ENCODE measurements at regions not wholly inside any gene's neighbourhood (a gene's known extent, or its start where the extent isn't known, plus 50 kb on each side); places are given as distances from the start of the nearest gene placed in this dataset.

DNA sequence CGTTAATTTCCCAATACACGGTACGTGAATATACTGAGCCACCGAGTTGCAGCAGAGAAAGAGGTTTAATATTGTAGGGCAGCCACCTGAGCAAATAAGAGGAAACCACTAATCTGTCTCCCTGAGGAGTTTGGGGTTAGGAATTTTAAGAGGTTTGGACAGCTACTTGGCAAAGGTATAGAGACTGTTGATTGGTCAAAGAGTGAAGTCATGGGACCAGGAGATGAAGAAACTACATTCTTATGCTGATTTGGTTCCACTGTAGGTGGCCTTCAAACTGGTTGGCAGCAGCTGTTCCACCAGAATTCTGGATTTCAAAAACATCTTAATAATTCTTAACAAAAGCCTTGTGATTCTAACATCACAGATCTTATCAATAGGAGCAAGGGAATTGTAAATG is 485.4 kb upstream of the PRMT6 start:
- POLR2A ChIA-PET = interaction anchor here (0.6 to 1.7 kb wide), 3 partner anchors 10 to 1005 kb away, joined by 3 to 5 read pairs (median 4); no protein-coding TSS in a partner anchor
- no peak overlapping the region for H2AFZ ChIP-seq (ENCODE audit: low read length)

DNA sequence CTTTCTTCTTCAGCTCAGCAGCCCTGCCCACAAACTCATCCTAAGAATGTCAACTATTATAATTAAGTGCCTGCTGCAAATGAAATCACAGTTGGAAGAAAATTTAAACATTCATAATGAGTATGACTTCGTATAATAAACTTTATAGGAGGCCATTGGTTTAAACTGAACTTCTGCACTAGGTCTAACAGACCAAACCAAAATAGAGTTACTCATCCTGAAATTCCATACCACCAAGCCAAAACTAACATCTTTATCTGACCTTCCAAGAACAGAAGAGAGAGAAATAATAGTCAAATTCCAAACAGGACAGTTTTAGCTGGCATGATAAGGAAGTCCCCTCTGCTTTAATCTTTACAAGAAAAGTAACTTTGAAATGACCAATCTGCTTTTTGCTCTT is 472.4 kb upstream of the PRMT6 start:
- ChIA-PET POLR2A (no interaction called here), CTCF (ENCODE audit: unreplicated experiment) (no interaction called here)
- intact Hi-C loops (cut with micrococcal nuclease; ENCODE audit: unreplicated experiment) = no loop called here
- Histone ChIP-seq H3K4me1 (ENCODE audit: insufficient read depth, low read length, poor library complexity, severe bottlenecking) (no peaks in the 10 kb centered on the region), H4K20me1 (ENCODE audit: insufficient read depth, low read length) (no peaks in the 10 kb centered on the region), H2AFZ (ENCODE audit: low read length) (no peak overlapping the region), H3K4me3 (ENCODE audit: low read depth, low read length, poor library complexity, severe bottlenecking) (no peak overlapping the region), H3K36me3 (ENCODE audit: insufficient read depth, low read length) (no peaks in the 10 kb centered on the region), H3K9me2 (ENCODE audit: insufficient read depth, low read length) (no peaks in the 10 kb centered on the region), H3K27ac (ENCODE audit: low read depth, low read length, poor library complexity, severe bottlenecking) (no peak overlapping the region), H3K79me2 (ENCODE audit: insufficient read depth, low read depth, low read length) (no peaks in the 10 kb centered on the region), H3K4me2 (ENCODE audit: low read length) (no peak overlapping the region), H3K9me3 (ENCODE audit: low read length) (no peaks in the 10 kb centered on the region)
- no peak for DNase-seq (ENCODE audit: low spot score)
- TF ChIP-seq, protein P1, sequence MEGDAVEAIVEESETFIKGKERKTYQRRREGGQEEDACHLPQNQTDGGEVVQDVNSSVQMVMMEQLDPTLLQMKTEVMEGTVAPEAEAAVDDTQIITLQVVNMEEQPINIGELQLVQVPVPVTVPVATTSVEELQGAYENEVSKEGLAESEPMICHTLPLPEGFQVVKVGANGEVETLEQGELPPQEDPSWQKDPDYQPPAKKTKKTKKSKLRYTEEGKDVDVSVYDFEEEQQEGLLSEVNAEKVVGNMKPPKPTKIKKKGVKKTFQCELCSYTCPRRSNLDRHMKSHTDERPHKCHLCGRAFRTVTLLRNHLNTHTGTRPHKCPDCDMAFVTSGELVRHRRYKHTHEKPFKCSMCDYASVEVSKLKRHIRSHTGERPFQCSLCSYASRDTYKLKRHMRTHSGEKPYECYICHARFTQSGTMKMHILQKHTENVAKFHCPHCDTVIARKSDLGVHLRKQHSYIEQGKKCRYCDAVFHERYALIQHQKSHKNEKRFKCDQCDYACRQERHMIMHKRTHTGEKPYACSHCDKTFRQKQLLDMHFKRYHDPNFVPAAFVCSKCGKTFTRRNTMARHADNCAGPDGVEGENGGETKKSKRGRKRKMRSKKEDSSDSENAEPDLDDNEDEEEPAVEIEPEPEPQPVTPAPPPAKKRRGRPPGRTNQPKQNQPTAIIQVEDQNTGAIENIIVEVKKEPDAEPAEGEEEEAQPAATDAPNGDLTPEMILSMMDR (conservative IDR thresholded peaks at IDR 0.05; ENCODE audit: low read length) = no peak
- TF ChIP-seq EZH2phosphoT487 (IDR thresholded peaks at IDR 0.05; ENCODE audit: borderline replicate concordance, low read depth, low read length) = no peak
- no TSS peak for BruUV-seq (replicated peaks)

More for the DNA sequence above, 485.4 kb upstream of the PRMT6 start:
- Histone ChIP-seq H3K9me3 (ENCODE audit: low read length) (no peaks in the 10 kb centered on the region), H3K4me3 (ENCODE audit: low read depth, low read length, poor library complexity, severe bottlenecking) (no peak overlapping the region), H3K79me2 (ENCODE audit: insufficient read depth, low read depth, low read length) (no peaks in the 10 kb centered on the region), H4K20me1 (ENCODE audit: insufficient read depth, low read length) (no peaks in the 10 kb centered on the region), H3K4me2 (ENCODE audit: low read length) (no peak overlapping the region), H3K4me1 (ENCODE audit: insufficient read depth, low read length, poor library complexity, severe bottlenecking) (no peaks in the 10 kb centered on the region), H3K36me3 (ENCODE audit: insufficient read depth, low read length) (no peaks in the 10 kb centered on the region), H3K27ac (ENCODE audit: low read depth, low read length, poor library complexity, severe bottlenecking) (no peak overlapping the region), H3K9me2 (ENCODE audit: insufficient read depth, low read length) (no peaks in the 10 kb centered on the region)
- no peak for DNase-seq (ENCODE audit: low spot score)
- TF ChIP-seq EZH2phosphoT487 (IDR thresholded peaks at IDR 0.05; ENCODE audit: borderline replicate concordance, low read depth, low read length) = no peak
- TF ChIP-seq, protein P1 (conservative IDR thresholded peaks at IDR 0.05; ENCODE audit: low read length) = no peak
- no TSS peak for BruUV-seq (replicated peaks)
- intact Hi-C loops (cut with micrococcal nuclease; ENCODE audit: unreplicated experiment) = no loop called here
- CTCF ChIA-PET (ENCODE audit: unreplicated experiment) = no interaction called here

DNA sequence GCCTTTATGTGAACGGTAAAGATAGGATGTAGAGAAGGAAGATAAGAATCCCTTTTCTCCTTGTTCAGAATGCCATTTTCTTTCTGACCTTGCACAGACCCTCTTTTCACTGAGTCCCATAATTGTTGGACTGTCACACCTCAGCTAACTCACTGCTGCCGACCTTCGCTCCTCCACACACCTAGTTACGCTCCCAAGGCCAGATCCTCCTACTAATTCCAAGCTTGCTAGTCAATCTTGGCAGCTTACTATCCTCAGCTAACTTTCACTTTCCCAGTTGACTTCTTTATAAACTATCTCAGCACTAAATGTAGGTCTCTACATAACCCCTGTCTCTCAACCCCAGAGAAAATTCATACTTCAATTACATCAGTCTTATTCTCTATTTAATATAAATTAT is 471.8 kb upstream of the PRMT6 start:
- no peak overlapping the region for H3K27ac ChIP-seq (ENCODE audit: low read depth, low read length, poor library complexity, severe bottlenecking)
- H3K4me3 ChIP-seq (ENCODE audit: low read depth, low read length, poor library complexity, severe bottlenecking) = no peak overlapping the region
- no peak for DNase-seq (ENCODE audit: low spot score)
- H3K36me3 ChIP-seq (ENCODE audit: insufficient read depth, low read length) = no peaks in the 10 kb centered on the region
- no peaks in the 10 kb centered on the region for H4K20me1 ChIP-seq (ENCODE audit: insufficient read depth, low read length)
- CTCF ChIA-PET (ENCODE audit: unreplicated experiment) = no interaction called here
- intact Hi-C loops (cut with micrococcal nuclease; ENCODE audit: unreplicated experiment) = no loop called here
- POLR2A ChIA-PET = interaction anchor here (0.6 kb wide), 1 partner anchor 83 kb away, joined by 3 read pairs; no protein-coding TSS in a partner anchor
- no peaks in the 10 kb centered on the region for H3K79me2 ChIP-seq (ENCODE audit: insufficient read depth, low read depth, low read length)
- no peaks in the 10 kb centered on the region for H3K4me1 ChIP-seq (ENCODE audit: insufficient read depth, low read length, poor library complexity, severe bottlenecking)
- no peaks in the 10 kb centered on the region for H3K9me3 ChIP-seq (ENCODE audit: low read length)
- no peak overlapping the region for H3K4me2 ChIP-seq (ENCODE audit: low read length)
- H2AFZ ChIP-seq (ENCODE audit: low read length) = no peak overlapping the region
- no peak for TF ChIP-seq EZH2phosphoT487 (IDR thresholded peaks at IDR 0.05; ENCODE audit: borderline replicate concordance, low read depth, low read length)
- no TSS peak for BruUV-seq (replicated peaks)
- no peaks in the 10 kb centered on the region for H3K9me2 ChIP-seq (ENCODE audit: insufficient read depth, low read length)

All from OCI-LY7 (cell line).